Testis (tissue), 2 donors: ENCODE measurements at regions not wholly inside any gene's neighbourhood (a gene's known extent, or its start where the extent isn't known, plus 50 kb on each side); places are given as distances from the start of the nearest gene placed in this dataset.

Source experiments
- DNase-seq: peaks from one replicate; pipeline ENCODE4 v3.0.0-alpha.2; 2019
- H3K27ac ChIP-seq, 2 donors: fragments of 200-600 bp; sonication (generic); one replicate each; pipeline ENCODE4 v1.5.1; 2019
- H3K27me3 ChIP-seq: fragments of 200-600 bp; sonication (generic); one replicate; pipeline ENCODE4 v1.5.1; 2019
- H3K36me3 ChIP-seq: fragments of 200-600 bp; sonication (generic); one replicate; pipeline ENCODE4 v1.5.1; 2017; ENCODE audit warnings: low read depth; ENCODE audit errors: missing control alignments
- H3K4me1 ChIP-seq: fragments of 200-600 bp; sonication (generic); one replicate; pipeline ENCODE4 v1.5.1; 2019
- H3K4me3 ChIP-seq, 2 donors: fragments of 200-600 bp; sonication (generic); one replicate each; pipeline ENCODE4 v1.5.1; 2017 to 2019
- H3K9me3 ChIP-seq: fragments of 200-600 bp; sonication (generic); one replicate; pipeline ENCODE4 v1.5.1; 2017
- CTCF ChIP-seq, 3 experiments: fragments of 450-650 bp in 2 of 3; fragments of 200-600 bp in 1 of 3; sonication (generic) in 1 of 3; IDR thresholded peaks; one replicate each; pipeline ENCODE4 v1.5.1; 2016 to 2019; ENCODE audit warnings: antibody characterized with exemption in 3 of 3, mild to moderate bottlenecking in 2 of 3, moderate library complexity in 1 of 3
- POLR2A ChIP-seq: fragments of 450-650 bp; IDR thresholded peaks from one replicate; pipeline ENCODE4 v1.6.1; 2017; ENCODE audit warnings: antibody characterized with exemption, mild to moderate bottlenecking, moderate library complexity
- WGBS, 2 donors: methylation state at CpG; one replicate each; pipeline ENCODE4 v1.1.5; 2018; 5-methylcytosine and 5-hydroxymethylcytosine counted together
- intact Hi-C: fragments of 100-400 bp; cut with DNase I; formaldehyde crosslinking; loops from one replicate; pipeline ENCODE4 v1.15.1; 2023; ENCODE audit warnings: low total_unique reads

- intact Hi-C loops: no loop called here
- no peak for DNase-seq
- H3K36me3 ChIP-seq: no peaks in the 10 kb centered on the region
- no peak overlapping the region for H3K27ac ChIP-seq
- no peaks in the 10 kb centered on the region for H3K9me3 ChIP-seq
- no peak overlapping the region for H3K4me3 ChIP-seq
- no peak for TF ChIP-seq CTCF (IDR thresholded peaks at IDR 0.05)
- TF ChIP-seq POLR2A: no peak
- 74% methylated on average over 12 of the region's 12 CpGs for WGBS, 2 donors
- no peaks in the 10 kb centered on the region for H3K27me3 ChIP-seq
- no peaks in the 10 kb centered on the region for H3K4me1 ChIP-seq
Observed at GRCh38 chr12:115337693-115338543, 653.9 kb upstream of the TBX3 start.

GRCh38 chr12:115336506-115336905, 652.5 kb upstream of the TBX3 start:
- H3K9me3 ChIP-seq: no peaks in the 10 kb centered on the region
- intact Hi-C loops: no loop called here
- H3K4me3 ChIP-seq: no peak overlapping the region
- H3K4me1 ChIP-seq: no peaks in the 10 kb centered on the region
- H3K27ac ChIP-seq: no peak overlapping the region
- DNase-seq: no peak
- no peaks in the 10 kb centered on the region for H3K27me3 ChIP-seq
- TF ChIP-seq CTCF (IDR thresholded peaks at IDR 0.05): no peak
- TF ChIP-seq POLR2A: no peak
- H3K36me3 ChIP-seq: no peaks in the 10 kb centered on the region
- WGBS, 2 donors: 75 to 92% methylated on average over 3 of the region's 3 CpGs

GRCh38 chr12:115335594-115335993, 651.6 kb upstream of the TBX3 start:
- TF ChIP-seq CTCF (IDR thresholded peaks at IDR 0.05): no peak
- no peak for TF ChIP-seq POLR2A
- Histone ChIP-seq H3K36me3 (no peaks in the 10 kb centered on the region), H3K27ac (no peak overlapping the region), H3K9me3 (no peaks in the 10 kb centered on the region), H3K27me3 (no peaks in the 10 kb centered on the region), H3K4me1 (no peaks in the 10 kb centered on the region), H3K4me3 (no peak overlapping the region)
- intact Hi-C loops: no loop called here
- WGBS, 2 donors: 75 to 81% methylated on average over 9 of the region's 9 CpGs
- DNase-seq: no peak

- no peak overlapping the region for H3K4me3 ChIP-seq
- no peaks in the 10 kb centered on the region for H3K27me3 ChIP-seq
- intact Hi-C loops: no loop called here
- TF ChIP-seq CTCF (IDR thresholded peaks at IDR 0.05): no peak
- TF ChIP-seq POLR2A: no peak
- H3K27ac ChIP-seq: no peak overlapping the region
- 79 to 88% methylated on average over 1 to 2 of the region's 2 CpGs for WGBS, 2 donors
- H3K36me3 ChIP-seq: no peaks in the 10 kb centered on the region
- no peak for DNase-seq
- no peaks in the 10 kb centered on the region for H3K9me3 ChIP-seq
- no peaks in the 10 kb centered on the region for H3K4me1 ChIP-seq
Observed at GRCh38 chr12:115335048-115335447, 651.1 kb upstream of the TBX3 start.

GRCh38 chr12:115332945-115333344, 649.0 kb upstream of the TBX3 start:
- intact Hi-C loops: no loop called here
- no peak for DNase-seq

More at GRCh38 chr12:115332945-115333344, 649.0 kb upstream of the TBX3 start:
- Histone ChIP-seq H3K4me1 (no peaks in the 10 kb centered on the region), H3K9me3 (no peaks in the 10 kb centered on the region), H3K36me3 (no peaks in the 10 kb centered on the region), H3K4me3 (no peak overlapping the region), H3K27me3 (no peaks in the 10 kb centered on the region), H3K27ac (no peak overlapping the region)
- TF ChIP-seq CTCF (IDR thresholded peaks at IDR 0.05) (no peak), POLR2A (no peak)
